Glomerular visceral epithelial cell (primary cell): ENCODE measurements at regions not wholly inside any gene's neighbourhood (a gene's known extent, or its start where the extent isn't known, plus 50 kb on each side); places are given as distances from the start of the nearest gene placed in this dataset.

Experiments used
- DNase-seq: peaks from one replicate; pipeline ENCODE4 v3.0.0-alpha.2; 2016; ENCODE audit errors: extremely low spot score

- DNase-seq = no peak
Measured at GRCh38 chr12:30874455-30875321, 51.9 kb upstream of the TSPAN11 start.

- DNase-seq = no peak
Measured at GRCh38 chr12:30870491-30871265, 55.9 kb upstream of the TSPAN11 start.

- no peak for DNase-seq
Measured at GRCh38 chr12:30867415-30867814, 59.1 kb upstream of the TSPAN11 start.

DNA sequence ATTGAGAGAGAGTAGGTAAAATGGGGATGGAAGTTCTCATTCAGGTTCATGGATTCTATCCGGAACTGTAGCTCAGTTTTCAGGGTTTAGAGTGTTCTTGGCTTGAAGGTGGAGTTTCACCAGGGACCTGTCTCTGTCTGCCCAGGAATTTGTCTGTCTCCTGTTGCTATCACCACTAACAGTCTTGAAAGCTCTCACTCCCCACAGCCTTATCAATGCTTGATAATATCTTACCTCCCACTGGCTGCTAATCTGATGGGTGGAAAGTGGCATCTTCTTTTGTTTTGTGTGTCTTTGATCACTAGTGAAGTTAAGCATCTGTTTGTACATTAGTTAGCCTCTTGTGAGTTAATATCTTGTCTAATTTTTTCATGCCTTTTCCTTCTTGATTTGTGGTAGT lies 60.3 kb upstream of the TSPAN11 start:
- no peak for DNase-seq

GRCh38 chr12:30863839-30864238 lies 62.7 kb upstream of the TSPAN11 start:
- DNase-seq = no peak

DNA sequence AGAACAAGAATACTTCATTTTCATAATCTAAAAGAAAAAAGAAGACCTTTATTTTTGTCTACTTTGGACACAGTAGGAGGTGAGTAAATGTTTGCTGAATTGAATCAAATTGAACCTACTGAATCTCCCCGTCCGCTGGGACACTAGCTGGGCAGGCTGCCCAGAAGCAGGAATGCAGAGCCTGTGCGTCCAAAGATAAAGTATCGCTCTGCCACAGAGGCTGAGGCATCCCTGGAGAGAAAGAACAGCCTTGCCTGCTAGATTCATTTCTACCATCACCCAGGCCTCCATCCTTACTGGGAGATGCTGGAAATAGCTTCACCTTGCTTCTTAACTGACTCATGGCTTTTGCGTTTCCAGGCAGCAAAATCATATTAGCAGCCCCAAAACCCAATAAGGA lies 64.1 kb upstream of the TSPAN11 start:
- DNase-seq = no peak

DNA sequence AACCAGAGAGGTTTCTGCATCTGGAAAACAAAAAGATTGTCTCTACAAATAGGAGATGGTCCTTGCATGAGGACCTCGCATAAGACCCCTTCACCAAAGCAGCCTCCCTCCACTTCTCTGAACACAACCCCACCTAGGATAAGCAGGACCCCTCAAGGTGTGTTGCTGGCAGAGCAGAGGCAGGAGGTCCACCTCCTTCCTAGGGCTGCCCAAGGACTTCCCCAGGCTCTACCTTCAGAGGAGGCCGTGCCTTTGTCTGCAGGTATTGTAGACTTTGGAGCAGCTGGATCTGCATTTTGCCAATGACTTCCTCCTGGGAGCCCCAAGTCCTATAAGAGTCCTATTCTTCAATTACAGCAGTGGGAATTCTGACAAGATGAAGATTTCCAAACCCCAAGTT lies 67.3 kb upstream of the TSPAN11 start:
- DNase-seq = no peak

DNA sequence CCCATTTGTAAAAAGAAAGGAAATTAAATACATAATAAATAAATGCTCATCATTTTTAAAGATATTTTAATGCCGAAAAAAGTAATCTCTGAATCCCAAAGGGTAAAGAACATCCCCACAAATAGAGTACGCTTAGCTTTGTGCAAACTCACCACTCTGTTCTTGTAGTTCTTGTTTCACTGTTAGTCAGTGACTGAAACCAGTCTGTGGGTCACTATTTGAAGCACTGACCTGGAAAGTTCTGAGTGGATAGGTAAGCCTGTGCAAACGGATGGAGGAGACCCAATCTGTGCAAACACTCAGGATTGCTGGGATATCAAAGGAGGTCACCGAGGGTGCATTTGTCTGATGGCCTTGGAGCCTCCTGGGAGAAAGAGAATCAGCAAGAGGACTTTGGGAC lies 68.1 kb upstream of the TSPAN11 start:
- DNase-seq = no peak

DNA sequence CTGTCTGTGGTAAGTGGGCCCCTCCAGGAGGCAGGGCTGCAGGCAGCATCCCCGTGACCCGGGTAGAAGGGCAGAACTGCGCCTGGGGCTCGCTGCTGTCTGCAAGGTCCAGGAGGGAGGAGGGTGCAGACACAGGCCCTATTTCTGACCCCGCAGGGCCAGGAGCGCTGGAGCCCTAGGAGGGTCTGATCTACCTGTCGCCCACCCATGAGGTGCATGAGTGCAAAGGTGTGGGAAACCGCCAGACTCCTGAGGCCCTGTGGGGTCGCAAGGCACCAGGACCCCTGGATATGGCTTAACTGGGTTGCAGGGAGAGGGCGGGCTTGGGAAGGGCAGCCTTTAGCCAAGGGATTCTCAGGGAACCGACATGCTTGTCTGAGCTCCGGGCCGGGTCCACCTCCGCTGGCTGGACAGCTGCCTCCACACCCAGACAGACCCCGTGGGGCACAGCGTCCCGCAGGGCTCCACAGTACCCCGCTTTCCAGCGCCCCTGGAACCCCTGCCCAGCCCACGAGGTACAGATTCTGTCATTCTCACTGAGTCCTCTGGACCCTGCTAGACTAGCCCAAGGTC lies 72.9 kb upstream of the TSPAN11 start:
- DNase-seq = no peak

- DNase-seq = no peak
Measured at GRCh38 chr12:30850684-30851083, 75.9 kb upstream of the TSPAN11 start.

DNA sequence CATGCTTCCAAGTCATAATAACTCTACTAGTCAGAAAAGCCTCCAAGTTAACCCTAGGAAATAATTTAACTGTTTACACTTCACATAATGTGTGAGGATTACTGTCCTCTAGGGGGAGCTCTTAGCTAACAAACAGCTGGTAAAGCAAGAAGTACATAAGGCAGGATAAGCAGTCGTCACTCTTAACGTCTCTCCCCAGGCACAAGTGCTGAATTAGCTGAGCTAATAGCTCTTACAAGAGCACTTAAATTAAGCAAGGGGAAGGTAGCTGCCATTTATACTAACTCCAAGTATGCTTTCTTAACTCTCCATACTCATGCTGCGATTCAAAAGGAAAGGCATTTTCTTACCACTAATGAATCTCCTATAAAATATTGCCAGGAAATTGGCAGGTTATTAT lies 79.3 kb upstream of the TSPAN11 start:
- DNase-seq = peak; percentile 59

GRCh38 chr12:30846776-30847175 lies 79.8 kb upstream of the TSPAN11 start:
- no peak for DNase-seq

DNA sequence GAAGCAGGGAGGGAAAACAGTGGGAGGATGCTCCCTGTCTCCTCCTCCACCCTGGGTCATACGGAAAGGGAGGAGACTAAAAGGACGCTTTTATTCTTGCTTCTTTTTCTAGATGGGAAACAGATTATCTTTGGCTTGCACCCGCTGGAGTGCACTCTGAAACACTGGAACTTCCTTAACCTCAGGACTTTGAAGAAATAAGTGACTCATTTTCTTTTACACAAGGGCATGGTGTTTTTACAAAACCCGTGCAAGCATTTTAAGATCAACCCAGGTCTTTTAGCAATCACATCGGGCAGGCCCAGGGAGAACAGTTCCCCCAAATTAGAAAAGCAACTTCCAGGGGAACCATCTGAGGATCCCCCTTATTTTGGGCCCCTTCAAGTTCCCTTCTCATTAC lies 80.9 kb upstream of the TSPAN11 start:
- DNase-seq = no peak

- no peak for DNase-seq
Measured at GRCh38 chr12:30843211-30843610, 83.3 kb upstream of the TSPAN11 start.

GRCh38 chr12:30840715-30841114 lies 85.8 kb upstream of the TSPAN11 start:
- DNase-seq = no peak

- no peak for DNase-seq
Measured at GRCh38 chr12:30839643-30840220, 85.0 kb upstream of the CAPRIN2 start.

GRCh38 chr12:30837595-30837994 lies 82.8 kb upstream of the CAPRIN2 start:
- no peak for DNase-seq

DNA sequence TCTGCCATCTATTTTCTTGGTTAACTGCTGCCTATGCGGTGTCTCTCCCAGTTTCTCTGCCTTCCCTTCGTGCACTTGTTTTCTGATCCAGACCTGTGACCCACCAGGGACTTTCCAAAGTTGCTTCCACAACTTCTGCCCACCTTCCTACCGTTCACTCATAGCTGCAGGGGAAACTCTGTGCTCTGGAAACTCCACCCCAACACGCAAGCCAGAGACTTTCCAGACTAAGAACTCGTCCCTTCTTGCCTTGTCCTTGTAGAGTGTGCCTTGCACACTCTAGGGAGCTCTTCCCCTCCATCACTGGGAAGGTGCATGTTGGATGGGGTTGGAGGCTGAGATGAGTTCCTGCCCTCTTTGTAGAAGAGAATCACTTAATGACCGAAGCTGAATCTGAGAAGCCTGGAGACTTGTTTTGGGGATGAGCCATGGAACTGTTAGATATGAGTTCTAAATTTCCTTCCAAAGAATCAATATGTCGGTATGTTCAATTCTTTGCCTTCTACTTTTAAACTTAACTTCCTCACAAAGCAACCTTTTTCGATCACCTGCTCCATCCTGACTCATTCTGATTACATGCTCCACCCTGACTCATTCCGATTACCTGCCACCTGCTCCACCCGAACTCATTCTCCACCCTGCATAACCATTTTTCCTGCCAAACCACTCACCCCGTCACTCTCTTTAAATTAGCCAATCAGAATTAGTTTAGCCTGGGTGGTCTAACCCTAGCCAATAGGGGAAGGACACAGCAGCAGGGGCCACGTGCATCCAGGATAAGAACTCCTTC lies 82.1 kb upstream of the CAPRIN2 start:
- no peak for DNase-seq

- DNase-seq = no peak
Measured at GRCh38 chr12:30835216-30835615, 80.5 kb upstream of the CAPRIN2 start.

DNA sequence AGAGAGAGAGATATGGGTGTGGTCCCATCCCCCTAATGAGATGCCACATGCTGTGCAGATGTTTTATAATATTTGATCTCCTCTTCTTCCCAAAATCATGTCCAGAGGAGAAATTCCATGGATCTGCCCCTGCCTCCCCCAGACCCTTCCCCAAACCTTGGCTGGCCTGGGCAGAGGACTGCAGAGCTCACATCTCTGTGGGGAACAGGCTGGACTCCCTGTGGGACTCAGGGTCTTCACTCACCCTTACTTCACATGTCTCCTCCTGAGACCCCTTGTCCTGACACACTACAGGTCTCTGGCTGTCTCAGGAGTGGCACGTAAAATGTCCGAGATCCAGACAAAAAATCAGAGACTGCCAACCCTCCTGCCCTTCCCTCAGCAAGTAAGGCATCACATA lies 76.0 kb upstream of the CAPRIN2 start:
- no peak for DNase-seq

GRCh38 chr12:30829876-30830275 lies 75.1 kb upstream of the CAPRIN2 start:
- no peak for DNase-seq

- peak; percentile 86 for DNase-seq
Measured at GRCh38 chr12:30828686-30829085, 73.9 kb upstream of the CAPRIN2 start.
